ENCODE measurements at regions not wholly inside any gene's neighbourhood (a gene's known extent, or its start where the extent isn't known, plus 50 kb on each side); places are given as distances from the start of the nearest gene placed in this dataset.

GRCh38 chr3:156620901-156621300 is 53.5 kb upstream of the TIPARP start:
- Mint-ChIP-seq H3K27ac (no peak overlapping the region), H3K9me3 (peaks cover 4% of the 10 kb centered on the region), H3K4me1 (peaks cover under 1% of the 10 kb centered on the region), H3K4me3 (no peak overlapping the region), H3K27me3 (no peaks in the 10 kb centered on the region), H3K36me3 (ENCODE audit: low read depth) (no peaks in the 10 kb centered on the region)
- ChIA-PET POLR2A (no interaction called here), CTCF (no interaction called here)
- DNase-seq = no peak

DNA sequence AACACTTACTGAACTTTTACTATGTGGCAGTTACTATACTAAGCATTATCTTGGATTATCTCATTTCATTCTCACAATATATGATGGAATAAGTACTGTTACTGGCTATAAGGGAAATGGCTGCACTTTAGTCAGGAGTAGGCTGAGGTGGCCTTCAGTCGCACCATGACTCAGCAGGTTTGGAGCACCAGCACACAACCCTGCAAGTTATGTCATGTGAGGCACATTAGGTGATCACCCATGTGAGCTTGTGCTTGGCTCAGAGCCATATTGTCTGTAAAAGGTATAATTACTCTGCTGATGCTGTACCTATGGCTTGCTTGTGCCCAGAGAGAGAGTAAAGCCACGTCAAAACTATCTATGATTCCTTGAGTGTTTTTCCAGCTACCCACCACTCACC is 54.1 kb upstream of the TIPARP start:
- H3K36me3 Mint-ChIP-seq (ENCODE audit: low read depth) = no peaks in the 10 kb centered on the region
- peaks cover 4% of the 10 kb centered on the region for H3K9me3 Mint-ChIP-seq
- H3K27me3 Mint-ChIP-seq = no peaks in the 10 kb centered on the region
- CTCF ChIA-PET = no interaction called here
- POLR2A ChIA-PET = interaction anchor here (1.2 kb wide), 1 partner anchor 10 kb away, joined by 3 read pairs; no protein-coding TSS in a partner anchor
- peaks cover 5% of the 10 kb centered on the region for H3K4me1 Mint-ChIP-seq
- no peak overlapping the region for H3K4me3 Mint-ChIP-seq
- DNase-seq = no peak
- no peak overlapping the region for H3K27ac Mint-ChIP-seq

- H3K27ac Mint-ChIP-seq = no peak overlapping the region
- no peaks in the 10 kb centered on the region for H3K27me3 Mint-ChIP-seq
- no peak overlapping the region for H3K4me3 Mint-ChIP-seq
- no peaks in the 10 kb centered on the region for H3K36me3 Mint-ChIP-seq (ENCODE audit: low read depth)
- peaks cover 8% of the 10 kb centered on the region for H3K4me1 Mint-ChIP-seq
- peaks cover 4% of the 10 kb centered on the region for H3K9me3 Mint-ChIP-seq
- no peak for DNase-seq
- POLR2A ChIA-PET = interaction anchor here (1.2 kb wide), 1 partner anchor 11 kb away, joined by 3 read pairs; no protein-coding TSS in a partner anchor
- CTCF ChIA-PET = no interaction called here
Observed at GRCh38 chr3:156619376-156619775, 55.0 kb upstream of the TIPARP start.

DNA sequence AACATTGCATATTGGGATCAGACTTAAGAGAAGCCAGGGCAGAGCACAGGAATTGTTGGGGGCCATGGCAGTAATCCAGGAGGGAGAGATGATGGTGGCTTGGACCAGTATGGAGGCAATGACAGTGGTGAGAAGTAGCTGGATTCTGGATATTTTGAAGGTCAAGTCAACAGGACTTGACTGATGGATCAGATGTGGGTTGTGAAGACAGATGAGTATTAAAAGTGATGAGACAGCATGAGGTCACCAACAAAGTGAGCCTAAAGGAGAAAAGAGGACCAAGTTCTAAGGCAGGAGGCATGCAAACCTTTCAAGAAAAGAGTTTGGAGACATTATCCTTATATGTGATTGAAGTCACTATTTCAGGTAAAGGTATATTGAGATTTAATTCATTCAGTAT is 56.6 kb upstream of the TIPARP start:
- no peak for DNase-seq
- ChIA-PET CTCF (no interaction called here), POLR2A (no interaction called here)
- H3K36me3 Mint-ChIP-seq (ENCODE audit: low read depth) = no peaks in the 10 kb centered on the region
- H3K9me3 Mint-ChIP-seq = no peaks in the 10 kb centered on the region
- peaks cover 8% of the 10 kb centered on the region for H3K4me1 Mint-ChIP-seq
- H3K4me3 Mint-ChIP-seq = no peak overlapping the region
- H3K27ac Mint-ChIP-seq = no peak overlapping the region
- no peaks in the 10 kb centered on the region for H3K27me3 Mint-ChIP-seq

DNA sequence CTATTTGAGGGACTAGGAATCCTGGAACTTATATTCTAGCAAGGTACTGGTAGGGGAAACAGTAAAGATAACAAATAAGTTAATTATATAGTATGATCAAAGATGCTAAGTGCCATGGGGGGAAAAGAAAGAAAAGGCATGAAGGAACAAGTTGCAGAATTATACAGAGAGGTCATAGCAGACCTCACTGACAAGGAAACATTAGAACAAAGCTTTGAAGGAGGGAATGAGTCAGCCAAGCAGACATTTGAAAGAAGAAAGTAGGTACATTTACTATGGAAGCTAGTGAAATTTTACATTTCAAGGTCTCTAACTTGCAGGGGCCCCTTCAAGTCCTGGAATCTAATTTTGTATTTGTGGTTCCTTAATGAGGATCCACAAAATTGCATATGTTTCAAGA is 57.2 kb upstream of the TIPARP start:
- H3K9me3 Mint-ChIP-seq = no peaks in the 10 kb centered on the region
- CTCF ChIA-PET = no interaction called here

DNA sequence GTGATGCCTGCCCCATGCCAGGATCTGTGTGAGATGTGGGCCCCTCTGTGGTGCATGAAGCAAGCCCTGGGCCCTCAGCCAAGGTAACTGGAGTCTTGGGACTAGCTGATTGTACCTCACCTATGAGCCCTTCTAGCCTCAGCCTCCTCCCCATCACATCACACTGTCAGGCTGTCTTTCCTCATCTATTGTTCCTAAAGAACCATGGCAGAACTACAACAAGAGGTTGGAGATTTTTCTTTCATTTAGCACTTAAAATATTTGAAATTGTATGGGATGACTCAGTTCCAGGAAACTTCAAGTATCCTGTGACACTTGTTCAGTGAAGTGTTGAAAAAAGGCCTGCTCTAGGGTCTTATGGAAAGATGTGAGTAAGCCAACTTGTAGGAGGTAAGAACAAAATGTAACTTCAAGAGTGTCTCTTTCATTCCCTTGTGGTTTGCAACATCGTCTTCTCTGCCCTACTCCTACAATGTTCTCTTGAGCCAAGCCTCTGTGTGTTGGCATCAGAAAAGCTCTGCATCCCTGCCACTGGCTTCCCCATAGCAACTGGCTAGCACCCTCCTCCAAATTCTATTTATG is 58.7 kb upstream of the TIPARP start:
- H3K36me3 Mint-ChIP-seq (ENCODE audit: low read depth) = no peaks in the 10 kb centered on the region
- no peak overlapping the region for H3K4me3 Mint-ChIP-seq
- no peak for DNase-seq
- CTCF ChIA-PET = no interaction called here
- H3K9me3 Mint-ChIP-seq = no peaks in the 10 kb centered on the region
- no peaks in the 10 kb centered on the region for H3K27me3 Mint-ChIP-seq
- peaks cover 8% of the 10 kb centered on the region for H3K4me1 Mint-ChIP-seq
- POLR2A ChIA-PET = interaction anchor here (1.5 kb wide), 1 partner anchor 61 kb away, joined by 6 read pairs; the partner anchor contains the start of gene SSR3
- no peak overlapping the region for H3K27ac Mint-ChIP-seq

More for the DNA sequence above, 57.2 kb upstream of the TIPARP start:
- H3K27ac Mint-ChIP-seq = no peak overlapping the region
- H3K36me3 Mint-ChIP-seq (ENCODE audit: low read depth) = no peaks in the 10 kb centered on the region
- no peaks in the 10 kb centered on the region for H3K27me3 Mint-ChIP-seq
- H3K4me1 Mint-ChIP-seq = peaks cover 8% of the 10 kb centered on the region
- no peak overlapping the region for H3K4me3 Mint-ChIP-seq
- POLR2A ChIA-PET = no interaction called here
- no peak for DNase-seq

- H3K27me3 Mint-ChIP-seq = peaks cover 2% of the 10 kb centered on the region
- DNase-seq = no peak
- no peaks in the 10 kb centered on the region for H3K9me3 Mint-ChIP-seq
- CTCF ChIA-PET = no interaction called here
- H3K27ac Mint-ChIP-seq = no peak overlapping the region
- POLR2A ChIA-PET = no interaction called here
- no peak overlapping the region for H3K4me3 Mint-ChIP-seq
- no peaks in the 10 kb centered on the region for H3K36me3 Mint-ChIP-seq (ENCODE audit: low read depth)
- peaks cover 12% of the 10 kb centered on the region for H3K4me1 Mint-ChIP-seq
Observed at GRCh38 chr3:156614642-156615511, 59.5 kb upstream of the TIPARP start.

DNA sequence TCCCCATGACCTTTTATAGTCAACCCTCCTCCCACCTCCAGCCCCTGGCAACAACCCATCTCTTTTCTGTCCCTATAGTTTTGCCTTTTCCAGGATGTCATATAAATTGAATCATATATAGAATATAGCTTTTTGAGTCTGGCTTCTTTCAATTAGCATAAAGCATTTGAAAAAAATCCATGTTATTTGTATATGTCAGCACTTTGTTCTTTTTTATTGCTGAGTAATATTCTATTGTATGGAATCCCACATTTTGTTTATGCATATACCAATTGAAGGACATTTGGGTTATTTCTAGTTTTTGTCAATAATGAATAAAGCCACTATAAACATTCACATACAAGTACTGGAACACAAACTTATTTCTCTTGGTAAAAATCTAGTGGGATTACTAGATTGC is 58.0 kb upstream of the SSR3 start:
- Mint-ChIP-seq H3K9me3 (no peaks in the 10 kb centered on the region), H3K4me3 (no peak overlapping the region), H3K27me3 (peaks cover 7% of the 10 kb centered on the region), H3K4me1 (peaks cover 16% of the 10 kb centered on the region), H3K36me3 (ENCODE audit: low read depth) (no peaks in the 10 kb centered on the region), H3K27ac (no peak overlapping the region)
- DNase-seq = no peak
- ChIA-PET CTCF (interaction anchor here (0.6 kb wide), 1 partner anchor 421 kb away, joined by 3 read pairs; no protein-coding TSS in a partner anchor), POLR2A (no interaction called here)

- Mint-ChIP-seq H3K27me3 (peaks cover 8% of the 10 kb centered on the region), H3K4me1 (peaks cover 19% of the 10 kb centered on the region), H3K27ac (no peak overlapping the region), H3K9me3 (no peaks in the 10 kb centered on the region), H3K36me3 (ENCODE audit: low read depth) (no peaks in the 10 kb centered on the region), H3K4me3 (no peak overlapping the region)
- ChIA-PET CTCF (no interaction called here), POLR2A (no interaction called here)
- no peak for DNase-seq
Observed at GRCh38 chr3:156611870-156612494, 57.1 kb upstream of the SSR3 start.

DNA sequence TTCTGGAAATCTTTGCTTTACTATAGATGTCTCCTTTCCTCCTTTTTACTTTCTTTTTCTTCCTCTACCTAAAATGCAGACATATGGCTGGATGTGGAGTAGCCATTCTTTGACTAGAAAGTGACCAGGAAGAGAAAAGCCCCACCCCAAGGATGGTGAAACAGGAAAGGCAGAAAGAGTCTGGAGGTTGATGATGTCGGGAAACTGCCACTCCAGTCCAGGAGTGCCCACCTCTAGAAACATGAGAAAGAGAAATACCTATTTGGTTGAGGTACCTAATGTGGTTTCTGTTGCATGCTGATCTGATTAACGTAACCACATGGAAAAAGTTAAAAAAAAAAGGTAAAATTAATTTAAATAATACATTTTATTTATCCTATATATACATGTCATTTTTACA is 55.2 kb upstream of the SSR3 start:
- DNase-seq = no peak
- peaks cover 8% of the 10 kb centered on the region for H3K27me3 Mint-ChIP-seq
- no peaks in the 10 kb centered on the region for H3K9me3 Mint-ChIP-seq
- ChIA-PET POLR2A (no interaction called here), CTCF (no interaction called here)
- no peaks in the 10 kb centered on the region for H3K36me3 Mint-ChIP-seq (ENCODE audit: low read depth)
- H3K4me1 Mint-ChIP-seq = peaks cover 25% of the 10 kb centered on the region
- H3K4me3 Mint-ChIP-seq = no peak overlapping the region
- H3K27ac Mint-ChIP-seq = no peak overlapping the region

GRCh38 chr3:156609546-156609945 is 54.6 kb upstream of the SSR3 start:
- ChIA-PET CTCF (no interaction called here), POLR2A (no interaction called here)
- Mint-ChIP-seq H3K27me3 (peaks cover 8% of the 10 kb centered on the region), H3K4me3 (no peak overlapping the region), H3K9me3 (no peaks in the 10 kb centered on the region), H3K27ac (no peak overlapping the region), H3K4me1 (peaks cover 24% of the 10 kb centered on the region), H3K36me3 (ENCODE audit: low read depth) (no peaks in the 10 kb centered on the region)
- DNase-seq = no peak

DNA sequence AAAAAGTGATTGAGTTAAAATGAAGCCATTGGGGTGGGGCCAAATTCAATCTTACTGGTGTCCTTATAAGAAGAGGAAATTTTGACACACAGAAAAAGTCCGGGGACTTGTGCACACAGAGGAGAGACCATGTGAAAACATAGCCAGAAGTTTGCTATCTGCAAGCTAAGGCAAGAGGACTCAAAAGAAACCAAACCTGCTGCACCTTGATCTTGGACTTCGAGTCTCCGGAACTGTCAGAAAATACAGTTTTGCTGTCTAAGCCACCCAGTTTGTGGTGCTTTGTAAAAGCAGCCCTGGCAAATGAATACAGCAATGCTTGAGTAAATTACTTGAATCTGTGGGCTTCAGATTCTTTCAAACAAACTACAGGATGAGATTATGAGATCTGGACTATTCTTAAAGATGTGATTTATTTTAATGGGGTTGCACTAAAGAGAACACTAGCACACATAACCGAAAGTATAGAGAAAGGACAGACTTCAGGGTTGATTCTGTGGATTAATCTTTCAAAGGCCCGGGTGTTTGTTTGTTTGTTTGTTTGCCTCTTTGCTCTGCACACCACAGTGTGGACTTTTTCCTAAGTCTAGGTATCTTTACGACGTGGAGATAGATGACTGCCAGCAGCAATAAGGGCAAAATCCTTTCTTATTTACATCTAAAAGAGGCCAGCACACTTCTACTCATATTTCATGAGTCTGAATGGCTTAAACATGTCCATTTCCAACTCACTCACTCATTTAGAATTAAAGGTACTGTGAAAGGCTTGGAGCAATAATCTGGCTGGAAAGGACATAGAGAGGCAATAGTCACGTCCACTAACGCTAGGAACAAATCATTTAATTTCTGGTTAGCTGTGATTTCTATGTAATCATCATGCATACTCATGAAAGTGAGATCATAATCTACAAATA is 53.9 kb upstream of the SSR3 start:
- Mint-ChIP-seq H3K36me3 (ENCODE audit: low read depth) (no peaks in the 10 kb centered on the region), H3K4me3 (no peak overlapping the region), H3K9me3 (no peaks in the 10 kb centered on the region), H3K27ac (no peak overlapping the region), H3K27me3 (peaks cover 8% of the 10 kb centered on the region), H3K4me1 (peaks cover 25% of the 10 kb centered on the region)
- ChIA-PET CTCF (no interaction called here), POLR2A (no interaction called here)
- DNase-seq = no peak

DNA sequence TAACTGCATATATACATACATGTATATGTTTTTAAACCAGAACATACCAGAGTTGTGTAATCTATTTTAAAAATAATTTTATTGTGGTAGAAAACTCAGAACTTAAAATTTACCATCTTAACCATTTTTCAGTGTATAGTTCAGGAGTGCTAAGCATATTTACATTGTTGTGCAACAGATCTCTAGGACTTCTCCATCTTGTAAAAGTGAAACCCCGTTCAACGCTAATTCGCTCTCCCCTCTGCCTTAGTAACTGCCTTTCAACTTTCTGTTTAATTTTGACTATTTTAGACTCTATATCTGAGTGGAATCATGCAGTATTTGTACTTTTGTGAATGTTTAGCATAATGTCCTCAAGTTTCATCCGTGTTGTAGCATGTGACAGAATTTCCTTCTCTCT is 51.8 kb upstream of the SSR3 start:
- Mint-ChIP-seq H3K4me3 (peak overlapping the region; percentile 68), H3K27me3 (peaks cover 8% of the 10 kb centered on the region), H3K36me3 (ENCODE audit: low read depth) (no peaks in the 10 kb centered on the region), H3K27ac (peak overlapping the region; percentile 70), H3K4me1 (peaks cover 36% of the 10 kb centered on the region), H3K9me3 (no peaks in the 10 kb centered on the region)
- no peak for DNase-seq
- CTCF ChIA-PET = no interaction called here
- POLR2A ChIA-PET = interaction anchor here (1.5 kb wide), 1 partner anchor 53 kb away, joined by 7 read pairs; the partner anchor contains the start of gene SSR3
